ENCODE measurements at regions not wholly inside any gene's neighbourhood (a gene's known extent, or its start where the extent isn't known, plus 50 kb on each side); places are given as distances from the start of the nearest gene placed in this dataset.

GRCh38 chr1:83718338-83718737, 280.6 kb downstream of the TTLL7 start:
- ATAC-seq, result no peak

DNA sequence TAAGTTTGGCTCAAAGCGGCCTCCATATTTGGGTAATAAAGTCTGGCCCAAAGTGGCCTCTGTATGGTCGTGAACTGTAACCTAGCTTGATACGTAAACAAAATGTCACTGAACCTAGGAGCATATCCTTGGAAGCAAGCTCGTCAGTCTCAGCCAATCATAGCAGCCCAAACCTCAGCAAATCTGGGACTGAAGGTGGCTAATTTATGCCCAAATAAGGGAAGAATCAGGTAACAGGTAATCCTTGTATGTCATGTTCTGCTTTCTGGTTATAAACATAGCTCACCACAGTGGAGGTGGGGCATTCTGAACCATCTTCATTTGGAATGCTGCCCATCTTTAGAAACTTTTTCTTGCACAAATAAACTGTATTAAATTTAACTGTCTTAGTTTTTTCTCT, 281.1 kb downstream of the TTLL7 start:
- no peak for ATAC-seq

DNA sequence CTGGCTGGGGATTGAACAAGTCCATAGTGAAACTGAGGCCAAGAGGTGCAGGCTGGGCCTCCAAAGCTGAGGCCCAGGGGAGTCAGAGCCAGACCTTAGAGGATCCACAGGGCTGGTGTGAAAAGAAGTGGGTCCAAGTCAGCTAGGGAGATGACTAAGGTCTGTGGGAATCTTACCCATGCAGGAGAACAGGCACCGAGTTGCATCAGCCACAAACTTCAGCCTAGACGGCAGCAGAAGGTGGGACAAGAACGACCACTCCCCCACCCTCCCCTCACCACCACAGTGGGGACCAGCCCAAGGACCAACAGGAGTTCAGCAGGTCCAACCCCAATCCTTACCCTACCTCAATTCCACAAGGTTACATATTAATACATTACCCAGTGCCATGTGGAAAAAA, 282.3 kb downstream of the TTLL7 start:
- ATAC-seq, result no peak

DNA sequence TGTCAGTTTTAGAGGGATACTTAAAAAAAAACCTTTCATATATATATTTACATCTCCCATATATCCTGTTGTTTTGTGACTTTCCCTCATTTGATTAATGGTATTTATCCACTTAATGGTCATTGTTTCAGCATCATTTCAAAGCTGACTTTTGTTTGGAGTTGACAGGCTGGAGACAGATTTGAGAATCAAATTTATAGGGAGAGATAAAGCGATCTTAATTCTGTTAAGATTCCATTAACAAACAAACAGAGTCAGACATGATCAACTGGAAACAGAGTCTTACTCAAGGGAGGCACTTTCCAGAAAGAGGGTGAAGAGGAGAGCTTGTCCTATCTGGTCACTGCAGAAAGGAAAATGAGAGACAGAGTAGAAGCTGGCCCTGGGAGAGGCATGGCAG, 283.4 kb downstream of the TTLL7 start:
- ATAC-seq, result no peak

DNA sequence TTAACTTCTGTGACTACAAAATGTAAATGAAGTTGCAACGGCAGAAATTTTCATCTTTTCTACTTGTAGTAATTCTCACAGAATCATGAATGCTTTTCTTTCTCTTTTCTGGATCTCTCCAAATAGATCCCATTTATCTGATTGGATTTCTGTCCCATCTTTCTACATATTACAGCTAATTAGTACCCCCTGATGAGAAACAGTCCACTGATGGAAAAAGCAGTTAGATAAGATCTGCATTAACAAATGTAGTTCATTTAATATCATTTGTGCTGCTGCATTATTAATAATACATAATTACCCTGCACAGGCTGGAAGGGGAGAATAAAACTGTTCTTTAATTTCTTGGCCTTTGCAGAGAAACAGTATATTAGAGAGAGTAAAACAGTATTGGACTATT, 289.3 kb downstream of the TTLL7 start:
- ATAC-seq, result no peak

DNA sequence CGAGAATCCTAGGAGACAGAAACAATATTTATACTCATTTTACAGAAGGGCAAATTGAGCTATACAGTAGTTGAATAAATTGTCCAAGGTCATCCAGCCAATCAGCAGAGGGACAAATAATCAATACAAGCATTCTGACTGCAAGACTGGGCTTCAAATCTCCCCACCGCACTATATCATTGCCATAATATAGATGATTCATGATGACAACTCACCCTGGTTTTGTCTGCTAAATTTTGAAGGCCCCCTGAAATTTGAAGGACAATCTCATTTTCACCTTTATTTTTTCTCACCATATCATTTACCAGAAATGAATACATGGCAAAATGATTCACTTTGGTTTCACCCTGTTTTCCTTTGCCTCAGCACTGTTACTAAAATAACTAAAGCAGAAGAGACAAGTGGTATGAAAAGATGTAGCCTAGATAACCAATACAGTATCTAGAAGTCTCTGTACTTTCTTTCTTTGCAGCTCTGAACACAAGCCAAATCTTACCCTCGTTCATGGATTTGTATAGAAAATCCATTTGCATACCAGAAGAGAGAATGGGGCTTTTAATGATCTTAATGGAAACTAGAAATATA, 292.5 kb downstream of the TTLL7 start:
- ATAC-seq, result no peak

- ATAC-seq, result no peak
Observed at GRCh38 chr1:83705091-83705490, 293.8 kb downstream of the TTLL7 start.

- no peak for ATAC-seq
Observed at GRCh38 chr1:83704350-83704749, 294.6 kb downstream of the TTLL7 start.

- ATAC-seq, result no peak
Observed at GRCh38 chr1:83702356-83702755, 296.6 kb downstream of the TTLL7 start.

DNA sequence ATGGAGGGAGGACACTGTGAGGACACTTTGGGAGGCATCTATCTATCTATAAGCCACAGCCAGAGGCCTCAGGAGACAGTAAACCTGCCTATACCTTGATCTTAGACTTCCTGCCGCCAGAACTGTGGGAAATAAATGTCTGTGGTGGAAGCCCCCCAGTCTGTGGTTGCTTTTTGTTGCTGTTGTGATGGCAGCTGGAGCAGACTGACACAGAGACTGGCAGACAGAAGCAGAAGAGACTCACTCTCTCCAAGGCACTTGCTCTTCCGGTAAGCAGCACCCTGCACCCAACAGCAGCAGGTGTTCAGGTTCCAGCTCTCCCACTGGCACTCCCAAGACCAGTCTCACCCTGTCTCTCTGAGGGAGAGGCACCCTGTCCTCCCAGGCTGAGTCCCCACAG, 297.6 kb downstream of the TTLL7 start:
- ATAC-seq, result no peak

DNA sequence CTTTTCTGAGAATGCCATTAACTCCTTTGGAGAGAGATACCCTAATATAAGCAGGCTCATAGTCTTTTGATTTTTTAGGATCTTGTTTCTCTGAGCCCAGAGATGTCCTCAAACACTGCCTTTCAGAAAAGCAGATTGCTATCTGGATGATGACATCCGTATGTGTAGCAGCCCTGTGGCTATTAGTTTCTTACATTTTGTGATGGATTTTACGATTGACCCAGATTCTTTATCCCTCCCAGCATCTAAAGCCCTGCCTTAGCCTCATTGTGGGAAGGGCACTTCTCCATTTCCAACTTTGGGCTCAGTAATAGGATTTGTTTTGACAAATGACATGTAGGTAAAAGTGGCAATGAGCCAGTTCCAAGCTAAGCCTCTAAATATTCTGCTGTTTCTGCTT, 300.3 kb downstream of the TTLL7 start:
- ATAC-seq, result no peak

DNA sequence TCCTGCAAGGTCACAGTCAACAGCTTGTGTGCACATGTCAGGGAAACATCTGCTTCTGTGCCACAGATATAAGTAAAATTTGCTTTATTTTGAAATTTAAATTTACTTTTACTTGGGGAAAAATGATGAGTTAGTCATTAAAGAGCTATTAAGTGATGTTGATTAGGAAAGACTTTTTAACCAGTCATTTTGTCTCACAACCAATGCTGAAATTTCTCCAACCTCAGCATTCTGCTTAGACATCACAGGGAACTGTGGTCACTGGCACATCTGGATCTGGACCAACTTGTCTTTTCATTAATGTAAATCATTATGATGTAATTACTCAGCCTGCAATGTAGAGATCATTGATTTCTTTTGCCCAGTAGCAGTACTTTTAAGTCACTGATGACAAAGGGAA, 301.0 kb downstream of the TTLL7 start:
- ATAC-seq, result no peak

DNA sequence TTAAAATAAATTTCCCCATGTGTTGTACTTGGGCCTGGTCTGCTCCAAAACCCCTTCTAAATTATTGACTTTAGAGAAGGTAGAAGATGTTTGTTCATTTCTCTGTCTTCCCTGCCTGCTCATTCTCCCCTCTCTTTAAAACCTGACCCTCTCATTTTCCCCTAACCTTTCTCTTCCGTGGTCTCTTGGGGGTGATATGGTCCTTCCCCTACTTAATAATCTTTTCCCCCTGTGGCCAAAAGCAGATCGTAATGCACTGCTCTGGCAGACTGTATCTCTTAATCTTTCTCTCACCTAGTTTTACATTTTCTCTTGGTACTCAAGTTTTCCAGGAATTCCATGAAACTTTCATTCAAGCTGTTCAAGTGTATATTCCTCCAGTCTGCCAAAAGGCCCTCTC, 301.7 kb downstream of the TTLL7 start:
- ATAC-seq, result no peak

DNA sequence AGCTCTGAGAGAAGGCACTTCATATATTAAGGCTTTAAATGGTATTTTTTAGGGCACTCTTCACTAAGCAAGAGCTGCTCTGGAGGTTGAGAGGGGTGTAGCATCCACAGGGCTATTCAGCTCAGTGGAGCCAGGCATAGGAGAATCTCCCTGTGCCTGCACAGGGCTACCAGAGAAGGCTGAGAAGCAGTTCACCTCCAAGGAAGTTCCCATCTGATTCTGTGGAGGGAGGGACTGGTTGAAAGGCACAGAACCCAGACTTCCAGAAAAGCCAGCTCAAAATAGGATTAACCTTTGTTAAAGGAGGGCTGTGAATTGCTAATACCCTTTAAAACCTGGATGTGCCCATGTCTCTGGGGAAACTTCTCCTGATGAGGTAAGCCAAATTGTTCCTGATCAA, 304.5 kb downstream of the TTLL7 start:
- ATAC-seq, result no peak

- no peak for ATAC-seq
Observed at GRCh38 chr1:83693427-83694126, 305.4 kb downstream of the TTLL7 start.

- ATAC-seq, result peak in 1 of 2 donors; percentile 28
Observed at GRCh38 chr1:83692524-83693381, 306.2 kb downstream of the TTLL7 start.

- ATAC-seq, result no peak
Observed at GRCh38 chr1:83691953-83692500, 306.9 kb downstream of the TTLL7 start.

GRCh38 chr1:83689921-83690868, 308.7 kb downstream of the TTLL7 start:
- ATAC-seq, result no peak

GRCh38 chr1:83682132-83682531, 316.8 kb downstream of the TTLL7 start:
- ATAC-seq, result no peak

- no peak for ATAC-seq
Observed at GRCh38 chr1:83676106-83676505, 322.8 kb downstream of the TTLL7 start.

- no peak for ATAC-seq
Observed at GRCh38 chr1:83673312-83673711, 325.6 kb downstream of the TTLL7 start.

DNA sequence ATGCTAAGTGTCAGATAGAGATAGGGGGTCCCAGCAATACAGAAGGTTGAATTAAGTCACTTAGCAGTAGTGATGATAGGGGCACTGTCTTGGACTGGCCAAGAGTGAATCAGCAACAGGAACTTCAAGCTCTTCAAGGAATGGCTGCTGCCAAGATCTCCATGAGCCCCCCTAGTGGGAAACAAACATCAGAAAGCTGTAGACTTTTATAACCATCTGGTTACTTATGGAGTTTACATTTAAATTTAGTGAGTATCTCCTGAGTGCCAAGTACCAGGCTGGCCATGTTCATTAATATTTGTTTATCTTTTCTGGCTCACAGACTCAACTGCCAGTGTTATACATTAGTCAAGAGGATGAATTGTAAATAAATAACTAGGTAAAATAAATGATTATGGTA, 327.3 kb downstream of the TTLL7 start:
- no peak for ATAC-seq

Measured in activated CD4-positive, CD25-positive, alpha-beta regulatory T cell treated with anti-CD3 and anti-CD28 coated beads, Interleukin-2, amount 50 U/mL, for 24 hours (primary cell).